HCT116 (cell line): ENCODE measurements at regions not wholly inside any gene's neighbourhood (a gene's known extent, or its start where the extent isn't known, plus 50 kb on each side); places are given as distances from the start of the nearest gene placed in this dataset.

Experiments used
- ATAC-seq: fragments of 200-7000 bp; cut with Tn5 transposase; 2 replicates; pipeline ENCODE4 v1.9.1; 2020; ENCODE audit warnings: mild to moderate bottlenecking, moderate library complexity
- BruUV-seq: library from RNA; stranded (reverse); fragments of 400-500 nt; replicated peaks from 2 replicates; lab custom pipeline; 2021; lab: Mats Ljungman, UMichigan
- CTCF ChIA-PET: fragments of 300-600 bp; sonication (Branson Sonifier 250); formaldehyde crosslinking; loops from one replicate; lab custom pipeline; 2021; ENCODE audit warnings: antibody characterized with exemption; lab: Charles Lee
- POLR2A ChIA-PET: fragments of 300-600, 350-600 bp; sonication (Branson Sonifier 250); formaldehyde crosslinking; loops from one replicate; lab custom pipeline; 2021; ENCODE audit warnings: antibody characterized with exemption; lab: Charles Lee
- RAD21 ChIA-PET, 2 experiments: fragments of 300-600 bp; sonication (Branson Sonifier 250); formaldehyde crosslinking; loops; one replicate each; lab custom pipeline; 2023; ENCODE audit warnings: low total read pairs in 2 of 2; ENCODE audit not compliant: uncharacterized antibody in 2 of 2, unreplicated experiment in 2 of 2, low non-redundant PET in 1 of 2; lab: Charles Lee
- DNase-seq: peaks from one replicate; pipeline ENCODE4 v3.0.0-alpha.2; 2010; ENCODE audit warnings: low read depth, low spot score
- H2AFZ ChIP-seq: fragments of 200-600 bp; shearing (Covaris generic), sonication (generic); 2 replicates; pipeline ENCODE4 v1.6.1; 2017; ENCODE audit warnings: low read depth, mixed run types, mixed read lengths, antibody characterized with exemption, low read length; ENCODE audit not compliant: poor library complexity, severe bottlenecking
- H3K27ac ChIP-seq: 2 replicates; pipeline ENCODE4 v1.5.1; 2012; ENCODE audit warnings: low read depth, low read length
- H3K27me3 ChIP-seq: fragments of 200-600 bp; sonication (generic); 2 replicates; pipeline ENCODE4 v1.6.1; 2016; ENCODE audit warnings: mixed run types, low read length, mixed read lengths; ENCODE audit not compliant: insufficient read depth
- H3K36me3 ChIP-seq, 2 experiments: fragments of 200-500 bp in 1 of 2; fragments of 200-600 bp in 1 of 2; sonication (Bioruptor generic) in 1 of 2; sonication (generic) in 1 of 2; 2 replicates each; pipeline versions ENCODE4 v1.5.1 to v1.6.1; 2014 to 2016; ENCODE audit warnings: low read length in 2 of 2, inconsistent platforms in 1 of 2, mixed read lengths in 1 of 2, mixed run types in 1 of 2; ENCODE audit not compliant: insufficient read depth in 2 of 2, control insufficient read depth in 1 of 2
- H3K4me1 ChIP-seq, 2 experiments: fragments of 200-600 bp in 1 of 2; sonication (generic) in 1 of 2; 2 replicates each; pipeline versions ENCODE4 v1.5.1 to v1.6.1; 2012 to 2017; ENCODE audit warnings: low read length in 2 of 2, inconsistent platforms in 1 of 2, mild to moderate bottlenecking in 1 of 2, mixed read lengths in 1 of 2, mixed run types in 1 of 2, moderate library complexity in 1 of 2; ENCODE audit not compliant: insufficient read depth in 2 of 2, control insufficient read depth in 1 of 2
- H3K4me2 ChIP-seq: fragments of 200-600 bp; sonication (generic); 2 replicates; pipeline ENCODE4 v1.6.1; 2017; ENCODE audit warnings: mixed run types, low read length, mixed read lengths
- H3K4me3 ChIP-seq, 2 experiments: fragments of 200-600 bp in 1 of 2; sonication (generic) in 1 of 2; replicated peaks in 1 of 2; 2 replicates each; pipeline ENCODE4 v1.5.1; 2011 to 2016; ENCODE audit warnings: low read length in 2 of 2, control low read depth in 1 of 2, low read depth in 1 of 2, mild to moderate bottlenecking in 1 of 2, mixed read lengths in 1 of 2, mixed run types in 1 of 2
- H3K79me2 ChIP-seq: fragments of 200-600 bp; sonication (generic); 2 replicates; pipeline ENCODE4 v1.6.1; 2017; ENCODE audit warnings: mild to moderate bottlenecking, mixed run types, low read length, moderate library complexity, mixed read lengths; ENCODE audit not compliant: insufficient read depth
- H3K9ac ChIP-seq: fragments of 200-600 bp; sonication (generic); 2 replicates; pipeline ENCODE4 v1.6.1; 2016; ENCODE audit warnings: low read length, mixed read lengths
- H3K9me2 ChIP-seq: fragments of 200-600 bp; sonication (generic), shearing (Covaris generic); 2 replicates; pipeline ENCODE4 v1.6.1; 2017; ENCODE audit warnings: mixed run types, mild to moderate bottlenecking, moderate library complexity; ENCODE audit not compliant: insufficient read depth
- H3K9me3 ChIP-seq, 2 experiments: fragments of 200-500 bp in 1 of 2; fragments of 200-600 bp in 1 of 2; sonication (Bioruptor generic) in 1 of 2; sonication (generic) in 1 of 2; 2 replicates each; pipeline ENCODE4 v1.6.1; 2014 to 2017; ENCODE audit warnings: low read length in 2 of 2, mixed read lengths in 2 of 2, inconsistent platforms in 1 of 2, low read depth in 1 of 2, mild to moderate bottlenecking in 1 of 2, mixed run types in 1 of 2, moderate library complexity in 1 of 2; ENCODE audit not compliant: control insufficient read depth in 1 of 2, insufficient read depth in 1 of 2
- H4K20me1 ChIP-seq: fragments of 200-600 bp; sonication (generic), shearing (Covaris generic); 2 replicates; pipeline ENCODE4 v1.6.1; 2017; ENCODE audit warnings: mixed run types, mild to moderate bottlenecking, moderate library complexity; ENCODE audit not compliant: insufficient read depth
- ATF3 ChIP-seq: IDR thresholded peaks from 2 replicates; pipeline ENCODE4 v1.6.1; 2012
- CBX3 ChIP-seq: IDR thresholded peaks from 2 replicates; pipeline ENCODE4 v1.6.1; 2012; ENCODE audit warnings: low read depth
- CEBPB ChIP-seq: IDR thresholded peaks from 2 replicates; pipeline ENCODE4 v1.6.1; 2012; ENCODE audit warnings: low read depth
- CTCF ChIP-seq, 3 experiments: fragments of 200-600 bp in 1 of 3; sonication (generic) in 1 of 3; IDR thresholded peaks in 2 of 3; conservative IDR thresholded peaks in 1 of 3; 2 replicates each; pipeline ENCODE4 v1.5.1; 2012 to 2017; ENCODE audit warnings: low read depth in 2 of 3, low read length in 2 of 3, antibody characterized with exemption in 1 of 3, borderline replicate concordance in 1 of 3, control low read depth in 1 of 3, mild to moderate bottlenecking in 1 of 3, mixed read lengths in 1 of 3, mixed run types in 1 of 3, moderate library complexity in 1 of 3; ENCODE audit not compliant: insufficient read depth in 1 of 3
- EGR1 ChIP-seq: IDR thresholded peaks from 2 replicates; pipeline ENCODE4 v1.6.1; 2012; ENCODE audit warnings: low read depth
- ELF1 ChIP-seq: IDR thresholded peaks from 2 replicates; pipeline ENCODE4 v1.6.1; 2012; ENCODE audit warnings: low read depth, borderline replicate concordance
- EZH2 ChIP-seq: fragments of 200-600 bp; sonication (generic); IDR thresholded peaks from 2 replicates; pipeline ENCODE4 v1.6.1; 2017; ENCODE audit warnings: antibody characterized with exemption, mixed run types
- EZH2phosphoT487 ChIP-seq: fragments of 200-600 bp; IDR thresholded peaks from 2 replicates; pipeline ENCODE4 v1.6.1; 2018; ENCODE audit warnings: antibody characterized with exemption, borderline replicate concordance
- FOSL1 ChIP-seq: IDR thresholded peaks from 2 replicates; pipeline ENCODE4 v1.6.1; 2012; ENCODE audit warnings: low read depth
- POLR2A ChIP-seq: IDR thresholded peaks from 2 replicates; pipeline ENCODE4 v1.7.0; 2011; ENCODE audit warnings: borderline replicate concordance; ENCODE audit not compliant: insufficient read depth, insufficient read length; ENCODE audit errors: extremely low read depth
- POLR2AphosphoS5 ChIP-seq: IDR thresholded peaks from 2 replicates; pipeline ENCODE4 v1.6.1; 2011; ENCODE audit warnings: mild to moderate bottlenecking, low read depth, low read length, moderate library complexity
- RAD21 ChIP-seq: IDR thresholded peaks from 2 replicates; pipeline ENCODE4 v1.6.1; 2012; ENCODE audit warnings: low read depth, mild to moderate bottlenecking
- REST ChIP-seq: IDR thresholded peaks from 2 replicates; pipeline ENCODE4 v1.6.1; 2012; ENCODE audit warnings: low read depth
- SIN3A ChIP-seq: IDR thresholded peaks from 2 replicates; pipeline ENCODE4 v1.6.1; 2012; ENCODE audit warnings: low read depth
- SP1 ChIP-seq: IDR thresholded peaks from 2 replicates; pipeline ENCODE4 v1.6.1; 2012; ENCODE audit warnings: low read depth
- SRF ChIP-seq: IDR thresholded peaks from 2 replicates; pipeline ENCODE4 v1.6.1; 2012; ENCODE audit warnings: low read depth
- TCF7L2 ChIP-seq: IDR thresholded peaks from 2 replicates; pipeline ENCODE4 v1.7.0; 2011; ENCODE audit warnings: borderline replicate concordance, inconsistent platforms; ENCODE audit not compliant: insufficient read depth, insufficient read length; ENCODE audit errors: extremely low read depth
- ZBTB33 ChIP-seq: IDR thresholded peaks from 2 replicates; pipeline ENCODE4 v1.6.1; 2011; ENCODE audit warnings: mild to moderate bottlenecking, low read length, moderate library complexity; ENCODE audit not compliant: insufficient replicate concordance; ENCODE audit errors: extremely low read depth
- ZFX ChIP-seq: fragments of 450-650 bp; IDR thresholded peaks from 2 replicates; pipeline ENCODE4 v1.6.1; 2017
- ZNF274 ChIP-seq: fragments of 200-500 bp; sonication (Bioruptor generic); IDR thresholded peaks from 2 replicates; pipeline ENCODE4 v1.6.1; 2014; ENCODE audit warnings: mild to moderate bottlenecking, low read depth, low read length, inconsistent platforms
- intact Hi-C: fragments of 100-400 bp; cut with micrococcal nuclease; formaldehyde crosslinking; loops from 2 replicates; pipeline ENCODE4 v1.10.0; 2022

- peaks cover 0 to 4% of the 10 kb centered on the region in 2 experiments; a peak in 2 of 4 replicates for H3K9me3 ChIP-seq
- DNase-seq: no peak
- H3K79me2 ChIP-seq: no peaks in the 10 kb centered on the region
- intact Hi-C loops: no loop called here
- no peak for TF ChIP-seq ZFX
- no peak for TF ChIP-seq EZH2
- no peak for TF ChIP-seq SRF
- TF ChIP-seq CEBPB: no peak
- no peak for TF ChIP-seq RAD21
- TF ChIP-seq ATF3: no peak
- TF ChIP-seq POLR2AphosphoS5: no peak
- TF ChIP-seq SP1: no peak
- no peak for TF ChIP-seq ELF1
- TF ChIP-seq TCF7L2: no peak
- no peak for TF ChIP-seq ZNF274
- TF ChIP-seq SIN3A: no peak
- TF ChIP-seq POLR2A: no peak
- TF ChIP-seq CTCF (IDR thresholded peaks at IDR 0.05 in 2 of 3, conservative IDR thresholded peaks at IDR 0.05 in 1 of 3; ENCODE audit: borderline replicate concordance in 1 of 3, insufficient read depth in 1 of 3, low read depth in 2 of 3, low read length in 2 of 3): no peak
- TF ChIP-seq EZH2phosphoT487: no peak
- no peak for TF ChIP-seq CBX3
- no peak for TF ChIP-seq EGR1
- no peak for TF ChIP-seq REST
- no peak for TF ChIP-seq ZBTB33
- no peak for TF ChIP-seq FOSL1
- ChIA-PET RAD21 (no interaction called here), POLR2A (no interaction called here), CTCF (no interaction called here)
- H3K4me1 ChIP-seq: no peaks in the 10 kb centered on the region
- H3K27me3 ChIP-seq: no peaks in the 10 kb centered on the region
- H3K9ac ChIP-seq: no peak overlapping the region
- no peaks in the 10 kb centered on the region for H3K36me3 ChIP-seq
- no TSS peak for BruUV-seq
- no peak overlapping the region for H3K4me3 ChIP-seq
- no peaks in the 10 kb centered on the region for H3K9me2 ChIP-seq
- no peaks in the 10 kb centered on the region for H4K20me1 ChIP-seq
- H3K27ac ChIP-seq: no peak overlapping the region
- no peak for ATAC-seq
- H3K4me2 ChIP-seq: no peak overlapping the region
- no peak overlapping the region for H2AFZ ChIP-seq
These were observed 1432.1 kb upstream of the CDH2 start for GRCh38 chr18:29608982-29609381.
